OCI-M1 (cell line): ENCODE measurements at regions not wholly inside any gene's neighbourhood (a gene's known extent, or its start where the extent isn't known, plus 50 kb on each side); places are given as distances from the start of the nearest gene placed in this dataset.
A peak's percentile ranks its signal among the peaks of the same experiment; 100 is the strongest.

ENCODE experiments used
- DNase-seq: peaks from one replicate; lab custom pipeline; 2025; lab: John Stamatoyannopoulos, UW

GRCh38 chr1:58000116-58000515 is 546.4 kb downstream of the OMA1 start:
- DNase-seq: peak; percentile 2

- DNase-seq: no peak
Measured at GRCh38 chr1:57996400-57996799, 550.1 kb downstream of the OMA1 start.

- DNase-seq: no peak
Measured at GRCh38 chr1:57991289-57991688, 555.2 kb downstream of the OMA1 start.

GRCh38 chr1:57989877-57990276 is 556.6 kb downstream of the OMA1 start:
- DNase-seq: no peak

GRCh38 chr1:57987523-57987922 is 559.0 kb downstream of the OMA1 start:
- DNase-seq: no peak

GRCh38 chr1:57986432-57986831 is 560.1 kb downstream of the OMA1 start:
- DNase-seq: peak; percentile 89

- DNase-seq: no peak
Measured at GRCh38 chr1:57984277-57984676, 560.4 kb upstream of the DAB1 start.

- no peak for DNase-seq
Measured at GRCh38 chr1:57983441-57983840, 559.6 kb upstream of the DAB1 start.

- DNase-seq: no peak
Measured at GRCh38 chr1:57982852-57983251, 559.0 kb upstream of the DAB1 start.

GRCh38 chr1:57976216-57976615 is 552.4 kb upstream of the DAB1 start:
- DNase-seq: no peak

GRCh38 chr1:57968321-57968720 is 544.5 kb upstream of the DAB1 start:
- no peak for DNase-seq

- peak; percentile 10 for DNase-seq
Measured at GRCh38 chr1:57966751-57967406, 543.0 kb upstream of the DAB1 start.

- DNase-seq: no peak
Measured at GRCh38 chr1:57966340-57966739, 542.5 kb upstream of the DAB1 start.

GRCh38 chr1:57963581-57963980 is 539.7 kb upstream of the DAB1 start:
- peak; percentile 3 for DNase-seq

GRCh38 chr1:57959531-57960241 is 535.8 kb upstream of the DAB1 start:
- DNase-seq: no peak

GRCh38 chr1:57957576-57957975 is 533.7 kb upstream of the DAB1 start:
- DNase-seq: no peak

GRCh38 chr1:57951390-57951789 is 527.5 kb upstream of the DAB1 start:
- DNase-seq: no peak

GRCh38 chr1:57949168-57949567 is 525.3 kb upstream of the DAB1 start:
- DNase-seq: no peak

GRCh38 chr1:57947471-57947870 is 523.6 kb upstream of the DAB1 start:
- no peak for DNase-seq

GRCh38 chr1:57945045-57945444 is 521.2 kb upstream of the DAB1 start:
- no peak for DNase-seq

- no peak for DNase-seq
Measured at GRCh38 chr1:57943365-57943764, 519.5 kb upstream of the DAB1 start.

GRCh38 chr1:57934745-57935144 is 510.9 kb upstream of the DAB1 start:
- no peak for DNase-seq

- no peak for DNase-seq
Measured at GRCh38 chr1:57927003-57927402, 503.1 kb upstream of the DAB1 start.

GRCh38 chr1:57926025-57926552 is 502.2 kb upstream of the DAB1 start:
- no peak for DNase-seq
